NB4 (cell line): ENCODE measurements at regions not wholly inside any gene's neighbourhood (a gene's known extent, or its start where the extent isn't known, plus 50 kb on each side); places are given as distances from the start of the nearest gene placed in this dataset.

Source experiments
- DNase-seq: peaks from one replicate; pipeline ENCODE4 v3.0.0; 2010; ENCODE audit warnings: low read depth
- H3K4me3 ChIP-seq: one replicate; pipeline ENCODE4 v1.5.1; 2011; ENCODE audit warnings: mild to moderate bottlenecking, low read depth, low read length, moderate library complexity
- CTCF ChIP-seq: IDR thresholded peaks from one replicate; pipeline ENCODE4 v1.5.1; 2012; ENCODE audit warnings: low read depth, low read length
- MAX ChIP-seq: IDR thresholded peaks from 2 replicates; pipeline ENCODE4 v1.6.1; 2011; ENCODE audit warnings: low read depth, low read length
- MYC ChIP-seq: IDR thresholded peaks from 2 replicates; pipeline ENCODE4 v1.6.1; 2011; ENCODE audit warnings: low read depth, low read length
- POLR2A ChIP-seq: IDR thresholded peaks from 2 replicates; pipeline ENCODE4 v1.6.1; 2011; ENCODE audit warnings: mild to moderate bottlenecking; ENCODE audit not compliant: insufficient read length; ENCODE audit errors: extremely low read depth

- TF ChIP-seq CTCF (no peak), MYC (no peak), POLR2A (no peak), MAX (no peak)
- no peak for DNase-seq
- H3K4me3 ChIP-seq = no peak overlapping the region
These were observed 224.9 kb downstream of the ASXL3 start for GRCh38 chr18:33802955-33803354.
